ENCODE measurements at regions not wholly inside any gene's neighbourhood (a gene's known extent, or its start where the extent isn't known, plus 50 kb on each side); places are given as distances from the start of the nearest gene placed in this dataset.

DNA sequence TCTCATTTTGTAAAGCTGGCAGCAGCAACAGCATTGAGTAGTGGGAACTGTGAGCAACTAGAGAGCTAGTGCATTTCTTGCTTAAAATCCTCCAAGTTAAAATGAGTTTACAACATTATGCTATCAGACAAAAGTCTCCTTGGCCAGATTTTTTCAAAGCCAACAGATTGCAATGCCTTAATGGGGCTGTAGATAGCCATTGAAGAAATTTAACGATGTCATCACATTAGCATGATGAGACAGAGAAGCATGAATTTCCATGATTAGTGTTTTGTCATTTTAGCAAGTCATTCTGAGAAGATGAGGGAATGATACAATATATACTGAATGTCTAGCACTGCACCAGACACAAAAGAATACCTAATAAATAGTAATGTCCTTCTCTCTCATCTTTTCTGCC is 307.5 kb upstream of the REG3G start:
- H3K27ac Mint-ChIP-seq: no peak overlapping the region
- DNase-seq: no peak
- no peak overlapping the region for H3K4me3 Mint-ChIP-seq
- H3K9me3 Mint-ChIP-seq: peaks cover 21% of the 10 kb centered on the region
- TF ChIP-seq, protein P1, sequence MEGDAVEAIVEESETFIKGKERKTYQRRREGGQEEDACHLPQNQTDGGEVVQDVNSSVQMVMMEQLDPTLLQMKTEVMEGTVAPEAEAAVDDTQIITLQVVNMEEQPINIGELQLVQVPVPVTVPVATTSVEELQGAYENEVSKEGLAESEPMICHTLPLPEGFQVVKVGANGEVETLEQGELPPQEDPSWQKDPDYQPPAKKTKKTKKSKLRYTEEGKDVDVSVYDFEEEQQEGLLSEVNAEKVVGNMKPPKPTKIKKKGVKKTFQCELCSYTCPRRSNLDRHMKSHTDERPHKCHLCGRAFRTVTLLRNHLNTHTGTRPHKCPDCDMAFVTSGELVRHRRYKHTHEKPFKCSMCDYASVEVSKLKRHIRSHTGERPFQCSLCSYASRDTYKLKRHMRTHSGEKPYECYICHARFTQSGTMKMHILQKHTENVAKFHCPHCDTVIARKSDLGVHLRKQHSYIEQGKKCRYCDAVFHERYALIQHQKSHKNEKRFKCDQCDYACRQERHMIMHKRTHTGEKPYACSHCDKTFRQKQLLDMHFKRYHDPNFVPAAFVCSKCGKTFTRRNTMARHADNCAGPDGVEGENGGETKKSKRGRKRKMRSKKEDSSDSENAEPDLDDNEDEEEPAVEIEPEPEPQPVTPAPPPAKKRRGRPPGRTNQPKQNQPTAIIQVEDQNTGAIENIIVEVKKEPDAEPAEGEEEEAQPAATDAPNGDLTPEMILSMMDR (IDR thresholded peaks at IDR 0.05): no peak
- no peaks in the 10 kb centered on the region for H3K36me3 Mint-ChIP-seq (ENCODE audit: low read depth)
- H3K27me3 Mint-ChIP-seq (ENCODE audit: insufficient read depth): no peaks in the 10 kb centered on the region
- no peaks in the 10 kb centered on the region for H3K4me1 Mint-ChIP-seq (ENCODE audit: low read depth)

DNA sequence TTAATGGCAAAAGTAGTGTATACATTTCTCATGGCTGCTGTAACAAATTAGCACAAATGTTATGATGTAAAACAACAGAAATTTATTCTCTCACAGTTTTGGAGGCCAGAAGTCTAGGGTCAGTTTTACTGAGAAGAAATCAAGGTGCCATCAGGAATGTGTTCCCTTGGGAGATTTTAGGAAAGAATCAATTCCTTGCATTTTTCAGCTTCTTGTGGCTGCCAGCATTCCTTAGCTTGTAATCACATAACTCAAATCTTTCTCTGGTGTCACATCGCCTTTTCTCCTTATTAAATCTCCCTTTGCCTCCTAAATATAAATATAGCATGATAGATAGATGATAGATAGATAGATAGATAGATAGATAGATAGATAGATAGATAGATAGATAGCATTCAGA is 307.0 kb upstream of the REG3G start:
- Mint-ChIP-seq H3K27ac (no peak overlapping the region), H3K4me3 (no peak overlapping the region), H3K9me3 (peaks cover 21% of the 10 kb centered on the region), H3K4me1 (ENCODE audit: low read depth) (no peaks in the 10 kb centered on the region), H3K36me3 (ENCODE audit: low read depth) (no peaks in the 10 kb centered on the region), H3K27me3 (ENCODE audit: insufficient read depth) (no peaks in the 10 kb centered on the region)
- TF ChIP-seq, protein P1 (IDR thresholded peaks at IDR 0.05): no peak
- DNase-seq: no peak

DNA sequence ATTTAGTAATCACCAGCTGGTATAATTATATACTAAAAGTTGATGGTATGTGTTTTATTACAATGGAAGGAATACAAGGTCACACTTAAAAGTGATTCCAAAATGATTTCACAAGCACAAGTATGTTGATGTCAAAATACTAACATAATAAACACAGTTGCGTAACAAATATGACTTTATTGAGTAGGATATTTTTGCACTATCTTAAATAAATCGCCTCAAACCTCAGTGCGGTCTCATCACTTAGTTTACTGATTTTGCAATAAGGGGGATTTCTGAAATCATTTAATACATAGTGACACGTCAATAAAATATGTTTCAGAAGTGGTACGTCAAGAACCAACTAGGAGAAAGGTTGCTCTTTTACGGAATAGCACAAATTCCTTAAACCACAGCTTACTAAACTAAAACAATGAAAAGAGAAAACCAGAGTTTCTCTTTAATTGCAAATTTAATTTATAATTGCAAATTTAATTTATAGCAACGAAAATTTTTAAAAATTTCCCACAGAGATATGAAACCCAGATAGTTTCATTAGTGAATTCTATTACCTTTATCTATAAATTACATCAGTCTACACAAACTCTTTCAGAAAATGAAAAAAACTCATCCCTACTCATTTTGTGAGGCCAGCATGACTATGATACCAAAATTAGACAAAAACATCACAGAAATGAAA is 304.0 kb upstream of the REG3G start:
- H3K27me3 Mint-ChIP-seq (ENCODE audit: insufficient read depth): no peaks in the 10 kb centered on the region
- peaks cover 35% of the 10 kb centered on the region for H3K9me3 Mint-ChIP-seq
- TF ChIP-seq, protein P1 (IDR thresholded peaks at IDR 0.05): no peak
- no peak overlapping the region for H3K27ac Mint-ChIP-seq
- no peaks in the 10 kb centered on the region for H3K36me3 Mint-ChIP-seq (ENCODE audit: low read depth)
- no peak for DNase-seq
- no peak overlapping the region for H3K4me3 Mint-ChIP-seq
- H3K4me1 Mint-ChIP-seq (ENCODE audit: low read depth): no peaks in the 10 kb centered on the region

DNA sequence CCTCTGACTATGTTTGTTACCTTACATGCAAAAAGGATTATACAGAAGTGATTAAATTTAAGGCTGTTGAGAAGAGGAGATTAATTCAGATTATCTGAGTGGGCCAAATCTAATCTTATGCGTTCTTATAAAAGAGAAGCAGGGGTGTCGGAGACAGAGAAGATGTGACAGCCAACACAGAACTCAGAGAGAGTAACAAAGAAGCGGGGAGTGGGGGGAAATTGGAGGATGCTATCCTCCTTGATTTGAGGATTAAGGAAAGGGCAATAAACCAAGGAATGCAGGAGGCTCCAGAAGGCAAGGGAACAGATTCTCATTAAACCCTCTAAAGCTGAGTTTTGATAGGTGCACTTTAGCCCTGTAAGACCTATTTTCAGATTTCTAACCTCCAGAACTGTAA is 291.3 kb upstream of the REG3G start:
- H3K4me1 Mint-ChIP-seq (ENCODE audit: low read depth): no peaks in the 10 kb centered on the region
- no peaks in the 10 kb centered on the region for H3K36me3 Mint-ChIP-seq (ENCODE audit: low read depth)
- no peaks in the 10 kb centered on the region for H3K27me3 Mint-ChIP-seq (ENCODE audit: insufficient read depth)
- no peak overlapping the region for H3K4me3 Mint-ChIP-seq
- no peak for DNase-seq
- peaks cover 39% of the 10 kb centered on the region for H3K9me3 Mint-ChIP-seq
- TF ChIP-seq, protein P1 (IDR thresholded peaks at IDR 0.05): no peak
- no peak overlapping the region for H3K27ac Mint-ChIP-seq

DNA sequence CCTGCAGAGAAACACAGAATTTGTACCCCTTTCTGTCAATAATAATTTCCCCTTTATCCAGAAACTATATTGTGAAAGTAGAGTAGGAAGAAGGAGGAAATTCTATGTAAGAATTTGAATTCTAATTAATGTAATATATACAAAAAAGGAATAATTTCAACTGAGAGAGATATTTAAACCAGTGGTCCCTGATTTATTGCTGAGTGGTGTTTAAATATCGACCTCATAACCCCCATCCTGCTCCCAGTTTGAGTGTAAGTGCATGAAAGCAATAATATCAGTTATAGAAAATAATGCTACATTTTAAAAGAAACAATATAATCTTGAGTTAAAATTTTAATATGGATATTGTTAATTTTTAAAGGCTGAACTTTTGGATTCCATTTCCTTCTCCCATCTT is 286.2 kb upstream of the REG3G start:
- Mint-ChIP-seq H3K27me3 (ENCODE audit: insufficient read depth) (no peaks in the 10 kb centered on the region), H3K36me3 (ENCODE audit: low read depth) (no peaks in the 10 kb centered on the region; the same call in 1 of the 2 replicates), H3K9me3 (peaks cover 35% of the 10 kb centered on the region), H3K4me3 (no peak overlapping the region), H3K4me1 (ENCODE audit: low read depth) (no peaks in the 10 kb centered on the region), H3K27ac (no peak overlapping the region)
- TF ChIP-seq, protein P1 (IDR thresholded peaks at IDR 0.05): no peak
- DNase-seq: no peak

Data from HFFc6 (cell line).